ENCODE measurements at regions not wholly inside any gene's neighbourhood (a gene's known extent, or its start where the extent isn't known, plus 50 kb on each side); places are given as distances from the start of the nearest gene placed in this dataset.

DNA sequence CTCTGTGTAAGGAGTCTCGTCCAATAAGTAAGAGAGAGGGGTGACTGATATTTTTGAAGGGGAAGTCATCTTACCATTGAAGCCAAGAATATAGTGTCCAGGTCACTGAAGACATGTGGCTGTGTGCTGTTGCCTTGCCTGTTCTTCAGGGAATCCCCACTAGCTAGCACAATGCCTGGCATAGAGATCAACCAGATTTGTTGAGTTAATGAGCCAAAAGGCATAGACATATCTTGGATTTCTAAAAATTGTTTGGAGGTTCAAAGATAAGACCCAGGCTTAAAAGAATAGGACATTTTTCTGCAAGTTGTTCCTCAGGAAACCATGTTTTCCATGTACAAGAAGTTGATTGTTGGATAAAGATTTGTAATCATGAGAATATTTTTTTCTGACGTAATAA lies 119.3 kb upstream of the DKK2 start:
- TF ChIP-seq POLR2A (IDR thresholded peaks at IDR 0.05): no peak
- TF ChIP-seq, protein P1, sequence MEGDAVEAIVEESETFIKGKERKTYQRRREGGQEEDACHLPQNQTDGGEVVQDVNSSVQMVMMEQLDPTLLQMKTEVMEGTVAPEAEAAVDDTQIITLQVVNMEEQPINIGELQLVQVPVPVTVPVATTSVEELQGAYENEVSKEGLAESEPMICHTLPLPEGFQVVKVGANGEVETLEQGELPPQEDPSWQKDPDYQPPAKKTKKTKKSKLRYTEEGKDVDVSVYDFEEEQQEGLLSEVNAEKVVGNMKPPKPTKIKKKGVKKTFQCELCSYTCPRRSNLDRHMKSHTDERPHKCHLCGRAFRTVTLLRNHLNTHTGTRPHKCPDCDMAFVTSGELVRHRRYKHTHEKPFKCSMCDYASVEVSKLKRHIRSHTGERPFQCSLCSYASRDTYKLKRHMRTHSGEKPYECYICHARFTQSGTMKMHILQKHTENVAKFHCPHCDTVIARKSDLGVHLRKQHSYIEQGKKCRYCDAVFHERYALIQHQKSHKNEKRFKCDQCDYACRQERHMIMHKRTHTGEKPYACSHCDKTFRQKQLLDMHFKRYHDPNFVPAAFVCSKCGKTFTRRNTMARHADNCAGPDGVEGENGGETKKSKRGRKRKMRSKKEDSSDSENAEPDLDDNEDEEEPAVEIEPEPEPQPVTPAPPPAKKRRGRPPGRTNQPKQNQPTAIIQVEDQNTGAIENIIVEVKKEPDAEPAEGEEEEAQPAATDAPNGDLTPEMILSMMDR (IDR thresholded peaks at IDR 0.05 in 8 of 11, conservative IDR thresholded peaks at IDR 0.05 in 3 of 11): no peak
